Stimulated activated CD8-positive, alpha-beta memory T cell treated with anti-CD3 and anti-CD28 coated beads, Interleukin-12 subunit alpha, Interleukin-12 subunit beta, amount 100 ng/mL, for 4 hours (primary cell): ENCODE measurements at regions not wholly inside any gene's neighbourhood (a gene's known extent, or its start where the extent isn't known, plus 50 kb on each side); places are given as distances from the start of the nearest gene placed in this dataset.
"Not testable (repeated sequence)": the region's sequence is repeated elsewhere in the genome, so short reads cannot be mapped to it uniquely, and the experiment has no call there.

Source experiments
- DNase-seq: peaks from one replicate; pipeline ENCODE4 v3.0.0-alpha.2; 2020; ENCODE audit warnings: low read depth

- no peak for DNase-seq
These were observed 94.0 kb upstream of the NAP1L1 start for GRCh38 chr12:76178452-76178851.

- DNase-seq = no peak
These were observed 93.3 kb upstream of the NAP1L1 start for GRCh38 chr12:76177821-76178220.

GRCh38 chr12:76176940-76177339 is 92.5 kb upstream of the NAP1L1 start:
- DNase-seq = no peak

- DNase-seq = not testable (repeated sequence)
These were observed 91.5 kb upstream of the NAP1L1 start for GRCh38 chr12:76175946-76176345.

- DNase-seq = no peak
These were observed 89.3 kb upstream of the NAP1L1 start for GRCh38 chr12:76173756-76174155.

- peak; percentile 45 for DNase-seq
These were observed 74.2 kb upstream of the NAP1L1 start for GRCh38 chr12:76158518-76159321.

GRCh38 chr12:76156726-76157125 is 72.2 kb upstream of the NAP1L1 start:
- no peak for DNase-seq

GRCh38 chr12:76156314-76156713 is 71.8 kb upstream of the NAP1L1 start:
- no peak for DNase-seq

- no peak for DNase-seq
These were observed 70.7 kb upstream of the NAP1L1 start for GRCh38 chr12:76155157-76155670.

GRCh38 chr12:76153616-76154015 is 69.1 kb upstream of the NAP1L1 start:
- no peak for DNase-seq

GRCh38 chr12:76152181-76152807 is 67.8 kb upstream of the NAP1L1 start:
- DNase-seq = no peak

GRCh38 chr12:76144245-76144549 is 59.7 kb upstream of the NAP1L1 start:
- peak; percentile 14 for DNase-seq

- no peak for DNase-seq
These were observed 59.1 kb upstream of the NAP1L1 start for GRCh38 chr12:76143343-76144244.

- DNase-seq = no peak
These were observed 57.8 kb upstream of the NAP1L1 start for GRCh38 chr12:76142305-76142704.

GRCh38 chr12:76138656-76139055 is 54.2 kb upstream of the NAP1L1 start:
- DNase-seq = no peak

- no peak for DNase-seq
These were observed 53.1 kb upstream of the NAP1L1 start for GRCh38 chr12:76137606-76138005.

GRCh38 chr12:76135456-76135855 is 51.0 kb upstream of the NAP1L1 start:
- DNase-seq = no peak
